ENCODE measurements at regions not wholly inside any gene's neighbourhood (a gene's known extent, or its start where the extent isn't known, plus 50 kb on each side); places are given as distances from the start of the nearest gene placed in this dataset.

- Histone ChIP-seq H3K9me3 (no peaks in the 10 kb centered on the region), H3K27ac (no peak overlapping the region), H3K27me3 (no peaks in the 10 kb centered on the region), H3K4me1 (no peaks in the 10 kb centered on the region), H3K36me3 (no peaks in the 10 kb centered on the region), H3K4me3 (no peak overlapping the region)
- TF ChIP-seq, protein P1, sequence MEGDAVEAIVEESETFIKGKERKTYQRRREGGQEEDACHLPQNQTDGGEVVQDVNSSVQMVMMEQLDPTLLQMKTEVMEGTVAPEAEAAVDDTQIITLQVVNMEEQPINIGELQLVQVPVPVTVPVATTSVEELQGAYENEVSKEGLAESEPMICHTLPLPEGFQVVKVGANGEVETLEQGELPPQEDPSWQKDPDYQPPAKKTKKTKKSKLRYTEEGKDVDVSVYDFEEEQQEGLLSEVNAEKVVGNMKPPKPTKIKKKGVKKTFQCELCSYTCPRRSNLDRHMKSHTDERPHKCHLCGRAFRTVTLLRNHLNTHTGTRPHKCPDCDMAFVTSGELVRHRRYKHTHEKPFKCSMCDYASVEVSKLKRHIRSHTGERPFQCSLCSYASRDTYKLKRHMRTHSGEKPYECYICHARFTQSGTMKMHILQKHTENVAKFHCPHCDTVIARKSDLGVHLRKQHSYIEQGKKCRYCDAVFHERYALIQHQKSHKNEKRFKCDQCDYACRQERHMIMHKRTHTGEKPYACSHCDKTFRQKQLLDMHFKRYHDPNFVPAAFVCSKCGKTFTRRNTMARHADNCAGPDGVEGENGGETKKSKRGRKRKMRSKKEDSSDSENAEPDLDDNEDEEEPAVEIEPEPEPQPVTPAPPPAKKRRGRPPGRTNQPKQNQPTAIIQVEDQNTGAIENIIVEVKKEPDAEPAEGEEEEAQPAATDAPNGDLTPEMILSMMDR (IDR thresholded peaks at IDR 0.05), result no peak
- ATAC-seq (no peak), DNase-seq (no peak)
- intact Hi-C loops (cut with DNase I), result no loop called here
These were observed 254.2 kb downstream of the DHX15 start for GRCh38 chr4:24330172-24330571.

DNA sequence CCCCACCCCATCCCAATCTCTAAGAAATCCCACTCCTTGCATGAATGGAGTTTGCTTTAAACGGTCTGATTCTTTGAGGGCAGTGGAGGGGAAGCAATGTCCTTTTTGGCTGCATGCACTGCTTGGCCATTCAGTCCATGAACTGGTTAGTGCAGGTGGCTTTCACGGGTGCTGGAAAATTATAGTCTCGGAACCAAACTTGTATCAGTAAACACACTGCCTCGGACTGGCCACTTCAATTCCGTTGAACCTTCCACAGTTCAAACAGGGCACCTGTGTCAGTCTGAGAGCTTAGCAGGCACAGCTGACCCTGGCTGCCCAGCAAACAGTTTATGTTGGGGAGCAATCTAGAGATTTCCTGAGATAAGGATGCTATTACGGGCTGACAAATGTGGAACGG is 255.6 kb downstream of the DHX15 start:
- DNase-seq (no peak), ATAC-seq (no peak)
- H3K4me1 ChIP-seq, result no peaks in the 10 kb centered on the region
- no peak overlapping the region for H3K4me3 ChIP-seq
- intact Hi-C loops (cut with DNase I), result no loop called here
- H3K9me3 ChIP-seq, result no peaks in the 10 kb centered on the region
- H3K27me3 ChIP-seq, result no peaks in the 10 kb centered on the region
- TF ChIP-seq, protein P1 (IDR thresholded peaks at IDR 0.05), result no peak
- no peaks in the 10 kb centered on the region for H3K36me3 ChIP-seq
- H3K27ac ChIP-seq, result no peak overlapping the region

- Histone ChIP-seq H3K4me1 (no peaks in the 10 kb centered on the region), H3K9me3 (no peaks in the 10 kb centered on the region), H3K27me3 (no peaks in the 10 kb centered on the region), H3K4me3 (no peak overlapping the region), H3K27ac (no peak overlapping the region), H3K36me3 (no peaks in the 10 kb centered on the region)
- intact Hi-C loops (cut with DNase I), result no loop called here
- TF ChIP-seq, protein P1 (IDR thresholded peaks at IDR 0.05), result no peak
- DNase-seq (no peak), ATAC-seq (no peak)
These were observed 256.0 kb downstream of the DHX15 start for GRCh38 chr4:24328310-24328709.

- no peak overlapping the region for H3K27ac ChIP-seq
- no peaks in the 10 kb centered on the region for H3K9me3 ChIP-seq
- intact Hi-C loops (cut with DNase I), result no loop called here
- no peaks in the 10 kb centered on the region for H3K27me3 ChIP-seq
- TF ChIP-seq, protein P1 (IDR thresholded peaks at IDR 0.05), result no peak
- ATAC-seq, result no peak
- no peaks in the 10 kb centered on the region for H3K36me3 ChIP-seq
- no peaks in the 10 kb centered on the region for H3K4me1 ChIP-seq
- DNase-seq, result no peak
- H3K4me3 ChIP-seq, result no peak overlapping the region
These were observed 261.4 kb downstream of the DHX15 start for GRCh38 chr4:24322995-24323394.

- Histone ChIP-seq H3K27ac (no peak overlapping the region), H3K9me3 (no peaks in the 10 kb centered on the region), H3K4me1 (no peaks in the 10 kb centered on the region), H3K27me3 (no peaks in the 10 kb centered on the region), H3K36me3 (no peaks in the 10 kb centered on the region), H3K4me3 (no peak overlapping the region)
- intact Hi-C loops (cut with DNase I), result no loop called here
- DNase-seq (no peak), ATAC-seq (no peak)
- TF ChIP-seq, protein P1 (IDR thresholded peaks at IDR 0.05), result no peak
These were observed 261.8 kb downstream of the DHX15 start for GRCh38 chr4:24322511-24322910.
